Liver (tissue), 7 donors: ENCODE measurements at regions not wholly inside any gene's neighbourhood (a gene's known extent, or its start where the extent isn't known, plus 50 kb on each side); places are given as distances from the start of the nearest gene placed in this dataset.

Experiments
- DNase-seq: peaks from one replicate; pipeline ENCODE4 v3.0.0-alpha.2; 2017; ENCODE audit warnings: low spot score
- H3K27ac ChIP-seq, 2 donors: one replicate each; pipeline ENCODE4 v1.7.0; 2013; ENCODE audit warnings: inconsistent platforms in 2 of 2, low read length in 2 of 2, control low read depth in 1 of 2, low read depth in 1 of 2, mild to moderate bottlenecking in 1 of 2
- H3K27me3 ChIP-seq, 4 donors: one replicate each; pipeline versions ENCODE4 v1.6.1 to v1.7.0; 2013; ENCODE audit warnings: low read length in 3 of 4, inconsistent platforms in 1 of 4, mild to moderate bottlenecking in 1 of 4, moderate library complexity in 1 of 4; ENCODE audit not compliant: control insufficient read depth in 4 of 4, insufficient read depth in 4 of 4
- H3K36me3 ChIP-seq, 4 donors: one replicate each; pipeline versions ENCODE4 v1.6.1 to v1.7.0; 2013; ENCODE audit warnings: low read length in 3 of 4, mild to moderate bottlenecking in 3 of 4, low read depth in 1 of 4, moderate library complexity in 1 of 4; ENCODE audit not compliant: control insufficient read depth in 4 of 4, insufficient read depth in 3 of 4
- H3K4me1 ChIP-seq, 4 donors: one replicate each; pipeline versions ENCODE4 v1.6.1 to v1.7.0; 2013; ENCODE audit warnings: low read length in 3 of 4, mild to moderate bottlenecking in 3 of 4, moderate library complexity in 1 of 4; ENCODE audit not compliant: control insufficient read depth in 4 of 4, insufficient read depth in 4 of 4
- H3K4me3 ChIP-seq, 3 donors: one replicate each; pipeline versions ENCODE4 v1.6.1 to v1.7.0; 2013; ENCODE audit warnings: low read length in 3 of 3, control low read depth in 1 of 3, low read depth in 1 of 3, mild to moderate bottlenecking in 1 of 3
- H3K9ac ChIP-seq, 2 donors: one replicate each; pipeline ENCODE4 v1.7.0; 2013; ENCODE audit warnings: low read length in 2 of 2, mild to moderate bottlenecking in 2 of 2, moderate library complexity in 2 of 2, control low read depth in 1 of 2, low read depth in 1 of 2
- H3K9me3 ChIP-seq, 4 donors: one replicate each; pipeline versions ENCODE4 v1.6.1 to v1.7.0; 2013; ENCODE audit warnings: low read length in 3 of 4; ENCODE audit not compliant: control insufficient read depth in 4 of 4
- EGR1 ChIP-seq, 2 donors: IDR thresholded peaks; 2 replicates each; pipeline ENCODE4 v1.6.1; 2016 to 2018; ENCODE audit warnings: antibody characterized with exemption in 2 of 2, low read depth in 2 of 2
- HNF4A ChIP-seq, 2 donors: conservative IDR thresholded peaks; 2 replicates each; pipeline ENCODE4 v1.6.1; 2016; ENCODE audit warnings: antibody characterized with exemption in 2 of 2, mild to moderate bottlenecking in 2 of 2
- JUND ChIP-seq, 2 donors: IDR thresholded peaks; 2 replicates each; pipeline ENCODE4 v1.6.1; 2016; ENCODE audit warnings: antibody characterized with exemption in 2 of 2
- NR2F2 ChIP-seq: IDR thresholded peaks from 2 replicates; pipeline ENCODE4 v1.6.1; 2016; ENCODE audit warnings: antibody characterized with exemption
- RAD21 ChIP-seq, 2 donors: IDR thresholded peaks; 2 replicates each; pipeline ENCODE4 v1.6.1; 2016; ENCODE audit warnings: antibody characterized with exemption in 2 of 2, mild to moderate bottlenecking in 2 of 2
- RXRA ChIP-seq, 2 donors: IDR thresholded peaks; 2 replicates each; pipeline ENCODE4 v1.6.1; 2017 to 2018; ENCODE audit warnings: antibody characterized with exemption in 2 of 2, mild to moderate bottlenecking in 1 of 2
- SP1 ChIP-seq: IDR thresholded peaks from 2 replicates; pipeline ENCODE4 v1.6.1; 2018; ENCODE audit warnings: antibody characterized with exemption, mild to moderate bottlenecking
- YY1 ChIP-seq: IDR thresholded peaks from 2 replicates; pipeline ENCODE4 v1.6.1; 2016; ENCODE audit warnings: antibody characterized with exemption, mild to moderate bottlenecking
- WGBS: extraction: QIAGEN DNeasy Blood & Tissue Kit; methylation state at CpG from one replicate; pipeline ENCODE4 v1.1.7; 2013; 5-methylcytosine and 5-hydroxymethylcytosine counted together
- TF ChIP-seq, protein P1 (sequence below): IDR thresholded peaks from 2 replicates; pipeline ENCODE4 v1.6.1; 2016; ENCODE audit warnings: antibody characterized with exemption, mild to moderate bottlenecking
- donor health status: healthy.
- donor health status: healthy.
- donor health status: healthy.
- donor health status: healthy.

DNA sequence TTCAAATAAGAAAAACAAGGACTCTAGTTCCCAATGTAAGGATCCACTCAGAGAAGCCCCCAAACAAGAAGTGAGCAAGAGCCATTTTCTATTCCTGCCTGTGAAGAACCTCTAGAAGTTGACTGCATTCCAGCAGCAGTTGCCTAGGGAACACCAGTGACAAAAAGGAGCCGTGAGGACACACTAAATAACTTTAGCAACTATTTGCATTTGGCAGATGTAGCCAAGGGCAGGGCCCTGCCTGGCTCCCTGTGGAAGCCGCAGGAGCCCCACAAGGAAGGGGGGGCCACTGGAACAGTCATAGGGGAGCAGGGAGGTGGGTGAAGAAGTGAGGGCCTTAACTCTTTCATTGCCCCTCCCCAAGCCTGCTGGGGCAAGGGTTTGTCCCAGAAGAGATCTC is 470.2 kb upstream of the PROK2 start:
- Histone ChIP-seq H3K9me3 (no peaks in the 10 kb centered on the region), H3K9ac (no peak overlapping the region), H3K4me3 (no peak overlapping the region), H3K4me1 (peaks cover 4 to 9% (median 5%) of the 10 kb centered on the region in 4 donors), H3K27me3 (no peaks in the 10 kb centered on the region), H3K36me3 (no peaks in the 10 kb centered on the region), H3K27ac (no peak overlapping the region)
- WGBS: 13% methylated on average over 2 of the region's 2 CpGs
- TF ChIP-seq, protein P1, sequence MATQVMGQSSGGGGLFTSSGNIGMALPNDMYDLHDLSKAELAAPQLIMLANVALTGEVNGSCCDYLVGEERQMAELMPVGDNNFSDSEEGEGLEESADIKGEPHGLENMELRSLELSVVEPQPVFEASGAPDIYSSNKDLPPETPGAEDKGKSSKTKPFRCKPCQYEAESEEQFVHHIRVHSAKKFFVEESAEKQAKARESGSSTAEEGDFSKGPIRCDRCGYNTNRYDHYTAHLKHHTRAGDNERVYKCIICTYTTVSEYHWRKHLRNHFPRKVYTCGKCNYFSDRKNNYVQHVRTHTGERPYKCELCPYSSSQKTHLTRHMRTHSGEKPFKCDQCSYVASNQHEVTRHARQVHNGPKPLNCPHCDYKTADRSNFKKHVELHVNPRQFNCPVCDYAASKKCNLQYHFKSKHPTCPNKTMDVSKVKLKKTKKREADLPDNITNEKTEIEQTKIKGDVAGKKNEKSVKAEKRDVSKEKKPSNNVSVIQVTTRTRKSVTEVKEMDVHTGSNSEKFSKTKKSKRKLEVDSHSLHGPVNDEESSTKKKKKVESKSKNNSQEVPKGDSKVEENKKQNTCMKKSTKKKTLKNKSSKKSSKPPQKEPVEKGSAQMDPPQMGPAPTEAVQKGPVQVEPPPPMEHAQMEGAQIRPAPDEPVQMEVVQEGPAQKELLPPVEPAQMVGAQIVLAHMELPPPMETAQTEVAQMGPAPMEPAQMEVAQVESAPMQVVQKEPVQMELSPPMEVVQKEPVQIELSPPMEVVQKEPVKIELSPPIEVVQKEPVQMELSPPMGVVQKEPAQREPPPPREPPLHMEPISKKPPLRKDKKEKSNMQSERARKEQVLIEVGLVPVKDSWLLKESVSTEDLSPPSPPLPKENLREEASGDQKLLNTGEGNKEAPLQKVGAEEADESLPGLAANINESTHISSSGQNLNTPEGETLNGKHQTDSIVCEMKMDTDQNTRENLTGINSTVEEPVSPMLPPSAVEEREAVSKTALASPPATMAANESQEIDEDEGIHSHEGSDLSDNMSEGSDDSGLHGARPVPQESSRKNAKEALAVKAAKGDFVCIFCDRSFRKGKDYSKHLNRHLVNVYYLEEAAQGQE: no peak
- TF ChIP-seq RAD21 (IDR thresholded peaks at IDR 0.05): peak in 1 of 2 donors; percentile 5
- DNase-seq: no peak

DNA sequence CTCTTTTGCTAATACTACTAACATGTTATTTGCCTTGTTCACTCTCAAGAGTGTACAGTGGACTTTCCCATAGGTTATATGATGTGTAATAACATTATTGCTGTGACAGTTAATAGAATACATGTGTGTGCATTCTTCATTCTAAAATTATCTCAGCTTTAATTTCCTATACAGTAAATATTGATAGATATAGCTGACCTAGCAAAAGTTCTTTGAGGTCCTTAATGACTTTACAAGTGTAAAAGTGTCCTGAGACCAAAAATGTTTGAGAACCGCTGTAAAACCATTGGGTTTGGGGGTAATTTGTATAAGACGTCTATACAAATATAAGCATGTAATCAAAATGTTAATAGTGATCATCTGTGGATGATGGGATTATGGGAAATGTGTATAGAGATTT is 469.5 kb upstream of the PROK2 start:
- no peaks in the 10 kb centered on the region for H3K27me3 ChIP-seq
- peaks cover 4 to 9% (median 5%) of the 10 kb centered on the region in 4 donors for H3K4me1 ChIP-seq
- H3K9me3 ChIP-seq: no peaks in the 10 kb centered on the region
- WGBS: 98% methylated on average over 2 of the region's 2 CpGs
- no peak for DNase-seq
- H3K9ac ChIP-seq: no peak overlapping the region
- no peaks in the 10 kb centered on the region for H3K36me3 ChIP-seq
- TF ChIP-seq SP1 (no peak), YY1 (no peak), HNF4A (conservative IDR thresholded peaks at IDR 0.05) (no peak), RXRA (IDR thresholded peaks at IDR 0.05) (no peak)
- TF ChIP-seq, protein P1: no peak
- H3K27ac ChIP-seq: no peak overlapping the region
- H3K4me3 ChIP-seq: no peak overlapping the region

DNA sequence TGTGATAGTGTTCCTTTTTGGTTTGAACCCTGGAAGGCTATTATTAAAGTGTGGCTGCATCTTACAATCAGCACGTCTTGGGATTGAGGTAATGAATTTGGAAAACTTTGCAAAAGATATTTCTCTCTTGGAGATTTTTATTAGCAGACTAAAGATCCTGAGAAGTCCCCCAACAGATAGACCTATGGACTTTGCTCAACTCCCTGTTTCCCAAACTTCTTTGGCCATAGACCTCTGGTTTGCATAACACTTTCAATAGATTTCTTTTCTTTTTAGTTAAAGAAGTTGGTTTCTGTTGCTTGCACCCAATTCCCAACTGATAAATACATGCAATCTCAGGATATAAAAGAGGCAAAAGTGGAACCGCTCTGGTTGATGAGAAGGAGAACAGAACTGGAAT is 465.8 kb upstream of the PROK2 start:
- H3K9ac ChIP-seq: no peak overlapping the region

More for the DNA sequence above, 465.8 kb upstream of the PROK2 start:
- Histone ChIP-seq H3K4me3 (no peak overlapping the region), H3K4me1 (peaks cover 2 to 3% (median 2%) of the 10 kb centered on the region in 4 donors), H3K9me3 (no peaks in the 10 kb centered on the region), H3K36me3 (no peaks in the 10 kb centered on the region), H3K27ac (no peak overlapping the region), H3K27me3 (no peaks in the 10 kb centered on the region)
- TF ChIP-seq RXRA (IDR thresholded peaks at IDR 0.05) (peak in 1 of 2 donors; percentile 26), JUND (IDR thresholded peaks at IDR 0.05) (no peak), NR2F2 (no peak), EGR1 (IDR thresholded peaks at IDR 0.05; ENCODE audit: low read depth in 2 of 2) (no peak), HNF4A (conservative IDR thresholded peaks at IDR 0.05) (peak; percentile 67 to 74)
- 95% methylated on average over 2 of the region's 2 CpGs for WGBS
- DNase-seq: no peak
